ENCODE measurements at regions not wholly inside any gene's neighbourhood (a gene's known extent, or its start where the extent isn't known, plus 50 kb on each side); places are given as distances from the start of the nearest gene placed in this dataset.

GRCh38 chr5:110034056-110034600, 344.4 kb downstream of the MAN2A1 start:
- TF ChIP-seq POLR2AphosphoS5 (IDR thresholded peaks at IDR 0.05; ENCODE audit: low read depth, low read length) (no peak), REST (IDR thresholded peaks at IDR 0.05; ENCODE audit: insufficient read depth in 1 of 2, low read depth in 2 of 2, low read length in 1 of 2) (no peak), SIN3A (IDR thresholded peaks at IDR 0.05; ENCODE audit: borderline replicate concordance, insufficient read depth, low read depth, low read length) (no peak)
- TF ChIP-seq, protein P1, sequence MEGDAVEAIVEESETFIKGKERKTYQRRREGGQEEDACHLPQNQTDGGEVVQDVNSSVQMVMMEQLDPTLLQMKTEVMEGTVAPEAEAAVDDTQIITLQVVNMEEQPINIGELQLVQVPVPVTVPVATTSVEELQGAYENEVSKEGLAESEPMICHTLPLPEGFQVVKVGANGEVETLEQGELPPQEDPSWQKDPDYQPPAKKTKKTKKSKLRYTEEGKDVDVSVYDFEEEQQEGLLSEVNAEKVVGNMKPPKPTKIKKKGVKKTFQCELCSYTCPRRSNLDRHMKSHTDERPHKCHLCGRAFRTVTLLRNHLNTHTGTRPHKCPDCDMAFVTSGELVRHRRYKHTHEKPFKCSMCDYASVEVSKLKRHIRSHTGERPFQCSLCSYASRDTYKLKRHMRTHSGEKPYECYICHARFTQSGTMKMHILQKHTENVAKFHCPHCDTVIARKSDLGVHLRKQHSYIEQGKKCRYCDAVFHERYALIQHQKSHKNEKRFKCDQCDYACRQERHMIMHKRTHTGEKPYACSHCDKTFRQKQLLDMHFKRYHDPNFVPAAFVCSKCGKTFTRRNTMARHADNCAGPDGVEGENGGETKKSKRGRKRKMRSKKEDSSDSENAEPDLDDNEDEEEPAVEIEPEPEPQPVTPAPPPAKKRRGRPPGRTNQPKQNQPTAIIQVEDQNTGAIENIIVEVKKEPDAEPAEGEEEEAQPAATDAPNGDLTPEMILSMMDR (IDR thresholded peaks at IDR 0.05), result no peak

All from Panc1 (cell line).